ENCODE measurements at regions not wholly inside any gene's neighbourhood (a gene's known extent, or its start where the extent isn't known, plus 50 kb on each side); places are given as distances from the start of the nearest gene placed in this dataset.

DNA sequence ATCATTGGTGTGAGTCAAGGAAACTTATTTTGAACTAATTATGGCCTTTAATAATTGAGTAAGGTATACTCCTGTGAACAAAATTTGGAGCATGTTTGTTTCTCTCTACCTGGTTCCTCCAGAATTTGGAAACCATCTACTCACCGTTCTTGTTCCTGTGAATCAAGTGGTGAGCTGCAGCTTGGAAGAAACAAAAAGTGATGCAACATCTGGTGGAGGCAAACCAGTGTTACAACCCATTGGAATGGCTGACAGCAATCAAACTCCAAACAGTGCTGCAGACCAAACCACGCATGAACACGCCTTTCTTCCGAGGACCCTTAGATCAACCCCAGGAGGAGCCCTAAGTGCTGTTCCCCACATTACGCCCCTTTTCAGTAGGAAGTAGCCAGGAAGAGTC, 104.7 kb upstream of the VASH1 start:
- Histone ChIP-seq H4K20me1 (ENCODE audit: insufficient read depth) (no peaks in the 10 kb centered on the region), H3K27me3 (ENCODE audit: insufficient read depth) (no peaks in the 10 kb centered on the region), H3K9ac (no peak overlapping the region), H3K79me2 (ENCODE audit: insufficient read depth) (no peaks in the 10 kb centered on the region), H2AFZ (ENCODE audit: low read depth) (no peak overlapping the region), H3K9me3 (no peaks in the 10 kb centered on the region), H3K4me2 (no peak overlapping the region), H3K4me3 (ENCODE audit: low read depth in 2 of 2, low read length in 1 of 2) (no peak overlapping the region), H3K4me1 (ENCODE audit: control insufficient read depth in 1 of 2, insufficient read depth in 2 of 2, low read depth in 1 of 2, low read length in 1 of 2) (peaks cover 0 to 2% of the 10 kb centered on the region in 2 experiments; a peak in 1 of 4 replicates), H3K36me3 (replicated peaks in 1 of 2; ENCODE audit: control insufficient read depth in 1 of 2, insufficient read depth in 2 of 2, low read length in 1 of 2) (no peaks in the 10 kb centered on the region), H3F3A (replicated peaks; ENCODE audit: insufficient read depth) (no peaks in the 10 kb centered on the region), H3K9me2 (no peaks in the 10 kb centered on the region), H3K27ac (ENCODE audit: low read depth in 2 of 2, low read length in 1 of 2) (no peak overlapping the region)
- DNase-seq: no peak
- CTCF ChIA-PET: no interaction called here
- TF ChIP-seq FOXM1 (IDR thresholded peaks at IDR 0.05; ENCODE audit: low read depth) (no peak), FOXJ3 (CRISPR knock-in tag; IDR thresholded peaks at IDR 0.05) (no peak), YY1 (IDR thresholded peaks at IDR 0.05; ENCODE audit: low read depth) (no peak), JUND (IDR thresholded peaks at IDR 0.05) (no peak), TEAD4 (IDR thresholded peaks at IDR 0.05; ENCODE audit: borderline replicate concordance, insufficient read depth) (no peak)
- TF ChIP-seq, protein P1, sequence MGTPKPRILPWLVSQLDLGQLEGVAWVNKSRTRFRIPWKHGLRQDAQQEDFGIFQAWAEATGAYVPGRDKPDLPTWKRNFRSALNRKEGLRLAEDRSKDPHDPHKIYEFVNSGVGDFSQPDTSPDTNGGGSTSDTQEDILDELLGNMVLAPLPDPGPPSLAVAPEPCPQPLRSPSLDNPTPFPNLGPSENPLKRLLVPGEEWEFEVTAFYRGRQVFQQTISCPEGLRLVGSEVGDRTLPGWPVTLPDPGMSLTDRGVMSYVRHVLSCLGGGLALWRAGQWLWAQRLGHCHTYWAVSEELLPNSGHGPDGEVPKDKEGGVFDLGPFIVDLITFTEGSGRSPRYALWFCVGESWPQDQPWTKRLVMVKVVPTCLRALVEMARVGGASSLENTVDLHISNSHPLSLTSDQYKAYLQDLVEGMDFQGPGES (IDR thresholded peaks at IDR 0.05; ENCODE audit: low read depth, low read length): no peak
- POLR2A ChIA-PET: no interaction called here
- 44% methylated on average over 5 of the region's 5 CpGs for WGBS (ENCODE audit: low lambda C conversion rate)

DNA sequence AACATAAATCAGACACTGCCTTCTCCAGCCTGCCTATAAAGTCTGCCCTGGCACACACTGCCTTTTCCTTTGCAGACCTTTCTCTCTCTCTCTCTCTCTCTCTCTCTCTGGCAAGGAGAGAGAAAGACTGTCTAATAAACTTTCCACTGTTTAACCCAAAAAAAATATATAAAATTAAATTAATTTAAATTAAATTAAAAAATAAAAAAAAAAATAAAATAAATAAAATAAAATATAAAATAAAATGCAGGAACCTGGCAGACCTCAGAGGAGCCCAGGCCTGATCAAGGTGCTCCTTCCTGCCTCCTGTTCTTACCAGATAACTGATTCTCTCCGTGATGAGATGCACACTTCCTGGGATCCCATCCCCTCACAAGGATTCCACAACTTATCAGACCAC, 103.9 kb upstream of the VASH1 start:
- no peaks in the 10 kb centered on the region for H3K9me3 ChIP-seq
- TF ChIP-seq, protein P2, sequence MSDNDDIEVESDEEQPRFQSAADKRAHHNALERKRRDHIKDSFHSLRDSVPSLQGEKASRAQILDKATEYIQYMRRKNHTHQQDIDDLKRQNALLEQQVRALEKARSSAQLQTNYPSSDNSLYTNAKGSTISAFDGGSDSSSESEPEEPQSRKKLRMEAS (IDR thresholded peaks at IDR 0.05; ENCODE audit: low read depth): no peak
- TF ChIP-seq, protein P3, sequence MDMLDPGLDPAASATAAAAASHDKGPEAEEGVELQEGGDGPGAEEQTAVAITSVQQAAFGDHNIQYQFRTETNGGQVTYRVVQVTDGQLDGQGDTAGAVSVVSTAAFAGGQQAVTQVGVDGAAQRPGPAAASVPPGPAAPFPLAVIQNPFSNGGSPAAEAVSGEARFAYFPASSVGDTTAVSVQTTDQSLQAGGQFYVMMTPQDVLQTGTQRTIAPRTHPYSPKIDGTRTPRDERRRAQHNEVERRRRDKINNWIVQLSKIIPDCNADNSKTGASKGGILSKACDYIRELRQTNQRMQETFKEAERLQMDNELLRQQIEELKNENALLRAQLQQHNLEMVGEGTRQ (IDR thresholded peaks at IDR 0.05; ENCODE audit: borderline replicate concordance, low read depth, low read length): no peak

DNA sequence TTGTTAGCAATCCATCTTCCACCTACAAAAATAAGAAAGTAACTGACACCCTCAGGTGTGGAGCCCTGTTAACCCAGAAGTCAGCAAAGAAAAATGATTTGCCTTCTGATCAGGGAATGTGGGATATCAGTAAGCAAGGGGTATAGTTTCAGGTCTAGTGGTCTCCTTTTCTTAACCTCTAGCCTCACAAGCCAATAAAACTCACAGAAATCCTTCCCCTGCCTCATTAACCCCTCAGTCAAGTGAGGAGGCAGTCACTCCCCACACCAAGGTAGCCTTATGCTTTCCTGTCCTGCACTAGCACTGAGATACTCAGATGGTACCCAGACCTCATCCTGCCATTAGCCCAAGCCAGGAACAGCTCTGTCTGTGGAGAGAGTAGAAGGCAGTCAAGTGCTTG, 103.4 kb upstream of the VASH1 start:
- ChIA-PET POLR2A (no interaction called here), CTCF (interaction anchor here (1.3 kb wide), 1 partner anchor 10 kb away, joined by 9 read pairs; no protein-coding TSS in a partner anchor)
- no peak overlapping the region for H2AFZ ChIP-seq (ENCODE audit: low read depth)

More for the DNA sequence above, 103.9 kb upstream of the VASH1 start:
- Histone ChIP-seq H4K20me1 (ENCODE audit: insufficient read depth) (no peaks in the 10 kb centered on the region), H2AFZ (ENCODE audit: low read depth) (no peak overlapping the region), H3K36me3 (replicated peaks in 1 of 2; ENCODE audit: control insufficient read depth in 1 of 2, insufficient read depth in 2 of 2, low read length in 1 of 2) (no peaks in the 10 kb centered on the region), H3F3A (replicated peaks; ENCODE audit: insufficient read depth) (no peaks in the 10 kb centered on the region), H3K4me2 (no peak overlapping the region), H3K4me1 (ENCODE audit: control insufficient read depth in 1 of 2, insufficient read depth in 2 of 2, low read depth in 1 of 2, low read length in 1 of 2) (no peaks in the 10 kb centered on the region), H3K79me2 (ENCODE audit: insufficient read depth) (no peaks in the 10 kb centered on the region), H3K9ac (no peak overlapping the region), H3K4me3 (ENCODE audit: low read depth in 2 of 2, low read length in 1 of 2) (no peak overlapping the region), H3K27ac (ENCODE audit: low read depth in 2 of 2, low read length in 1 of 2) (no peak overlapping the region), H3K27me3 (ENCODE audit: insufficient read depth) (no peaks in the 10 kb centered on the region), H3K9me2 (no peaks in the 10 kb centered on the region)
- 39% methylated on average over 1 of the region's 1 CpG for WGBS (ENCODE audit: low lambda C conversion rate)
- CTCF ChIA-PET: no interaction called here
- DNase-seq: no peak
- POLR2A ChIA-PET: no interaction called here

More for the DNA sequence above, 103.4 kb upstream of the VASH1 start:
- H3K4me3 ChIP-seq (ENCODE audit: low read depth in 2 of 2, low read length in 1 of 2): no peak overlapping the region
- no peaks in the 10 kb centered on the region for H3K9me2 ChIP-seq
- H4K20me1 ChIP-seq (ENCODE audit: insufficient read depth): no peaks in the 10 kb centered on the region
- H3K9ac ChIP-seq: no peak overlapping the region
- DNase-seq: no peak
- no peaks in the 10 kb centered on the region for H3K27me3 ChIP-seq (ENCODE audit: insufficient read depth)
- no peaks in the 10 kb centered on the region for H3K9me3 ChIP-seq
- H3K4me1 ChIP-seq (ENCODE audit: control insufficient read depth in 1 of 2, insufficient read depth in 2 of 2, low read depth in 1 of 2, low read length in 1 of 2): no peaks in the 10 kb centered on the region
- H3K4me2 ChIP-seq: no peak overlapping the region
- H3K27ac ChIP-seq (ENCODE audit: low read depth in 2 of 2, low read length in 1 of 2): no peak overlapping the region
- TF ChIP-seq TAF1 (IDR thresholded peaks at IDR 0.05; ENCODE audit: borderline replicate concordance, low read depth, low read length) (no peak), FOSL2 (IDR thresholded peaks at IDR 0.05; ENCODE audit: borderline replicate concordance, low read depth) (no peak), SMC3 (IDR thresholded peaks at IDR 0.05; ENCODE audit: low read depth, low read length) (no peak), TEAD4 (IDR thresholded peaks at IDR 0.05; ENCODE audit: borderline replicate concordance, insufficient read depth) (no peak), MXI1 (IDR thresholded peaks at IDR 0.05; ENCODE audit: low read depth, low read length) (no peak), MEF2A (IDR thresholded peaks at IDR 0.05; ENCODE audit: borderline replicate concordance, low read depth) (no peak), SIN3A (IDR thresholded peaks at IDR 0.05; ENCODE audit: borderline replicate concordance, low read depth, low read length) (no peak)
- TF ChIP-seq, protein P2 (IDR thresholded peaks at IDR 0.05; ENCODE audit: low read depth): no peak
- TF ChIP-seq, protein P4, sequence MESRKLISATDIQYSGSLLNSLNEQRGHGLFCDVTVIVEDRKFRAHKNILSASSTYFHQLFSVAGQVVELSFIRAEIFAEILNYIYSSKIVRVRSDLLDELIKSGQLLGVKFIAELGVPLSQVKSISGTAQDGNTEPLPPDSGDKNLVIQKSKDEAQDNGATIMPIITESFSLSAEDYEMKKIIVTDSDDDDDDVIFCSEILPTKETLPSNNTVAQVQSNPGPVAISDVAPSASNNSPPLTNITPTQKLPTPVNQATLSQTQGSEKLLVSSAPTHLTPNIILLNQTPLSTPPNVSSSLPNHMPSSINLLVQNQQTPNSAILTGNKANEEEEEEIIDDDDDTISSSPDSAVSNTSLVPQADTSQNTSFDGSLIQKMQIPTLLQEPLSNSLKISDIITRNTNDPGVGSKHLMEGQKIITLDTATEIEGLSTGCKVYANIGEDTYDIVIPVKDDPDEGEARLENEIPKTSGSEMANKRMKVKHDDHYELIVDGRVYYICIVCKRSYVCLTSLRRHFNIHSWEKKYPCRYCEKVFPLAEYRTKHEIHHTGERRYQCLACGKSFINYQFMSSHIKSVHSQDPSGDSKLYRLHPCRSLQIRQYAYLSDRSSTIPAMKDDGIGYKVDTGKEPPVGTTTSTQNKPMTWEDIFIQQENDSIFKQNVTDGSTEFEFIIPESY (IDR thresholded peaks at IDR 0.05; ENCODE audit: borderline replicate concordance, low read depth): no peak
- no peaks in the 10 kb centered on the region for H3F3A ChIP-seq (replicated peaks; ENCODE audit: insufficient read depth)
- no peaks in the 10 kb centered on the region for H3K36me3 ChIP-seq (replicated peaks in 1 of 2; ENCODE audit: control insufficient read depth in 1 of 2, insufficient read depth in 2 of 2, low read length in 1 of 2)
- no peaks in the 10 kb centered on the region for H3K79me2 ChIP-seq (ENCODE audit: insufficient read depth)
